Caco-2 (cell line): ENCODE measurements at regions not wholly inside any gene's neighbourhood (a gene's known extent, or its start where the extent isn't known, plus 50 kb on each side); places are given as distances from the start of the nearest gene placed in this dataset.

Experiments
- BruUV-seq: library from RNA; stranded (reverse); fragments of 400-500 nt; replicated peaks from 2 replicates; lab custom pipeline; 2021; lab: Mats Ljungman, UMichigan
- CTCF ChIA-PET: fragments of 300-600 bp; sonication (Branson Sonifier 250); formaldehyde crosslinking; loops from one replicate; lab custom pipeline; 2022; ENCODE audit warnings: antibody characterized with exemption; lab: Charles Lee
- POLR2A ChIA-PET: fragments of 300-600 bp; sonication (Branson Sonifier 250); formaldehyde crosslinking; loops from one replicate; lab custom pipeline; 2022; ENCODE audit warnings: antibody characterized with exemption; lab: Charles Lee
- DNase-seq, 2 experiments: peaks; one replicate each; pipeline versions ENCODE4 v3.0.0 to v3.0.0-alpha.2; 2020 to 2022
- H3K27me3 ChIP-seq: replicated peaks from 2 replicates; pipeline ENCODE4 v1.6.0; 2011; ENCODE audit warnings: low read length; ENCODE audit not compliant: control insufficient read depth, insufficient read depth
- H3K36me3 ChIP-seq: 2 replicates; pipeline ENCODE4 v1.5.1; 2011; ENCODE audit warnings: low read length; ENCODE audit not compliant: control insufficient read depth, insufficient read depth
- H3K4me1 ChIP-seq: fragments of 250-450 bp; sonication (Bioruptor Pico); 2 replicates; pipeline ENCODE4 v1.5.1; 2020; ENCODE audit warnings: mild to moderate bottlenecking
- H3K4me3 ChIP-seq: 2 replicates; pipeline ENCODE4 v1.5.1; 2011; ENCODE audit warnings: low read depth, mild to moderate bottlenecking, control low read depth, low read length
- H3K9me3 ChIP-seq: fragments of 250-450 bp; sonication (Bioruptor Pico); 2 replicates; pipeline ENCODE4 v1.5.1; 2020; ENCODE audit warnings: mild to moderate bottlenecking, moderate library complexity
- H3K27ac Mint-ChIP-seq: one replicate; pipeline ENCODE4 v1.8.0; 2022; ENCODE audit warnings: mixed read lengths; ENCODE audit not compliant: unreplicated experiment
- H3K27me3 Mint-ChIP-seq: one replicate; pipeline ENCODE4 v1.8.0; 2022; ENCODE audit warnings: mixed read lengths; ENCODE audit not compliant: insufficient read depth, unreplicated experiment
- H3K36me3 Mint-ChIP-seq: one replicate; pipeline ENCODE4 v1.8.0; 2022; ENCODE audit warnings: mild to moderate bottlenecking, mixed read lengths; ENCODE audit not compliant: insufficient read depth, unreplicated experiment
- H3K4me1 Mint-ChIP-seq: one replicate; pipeline ENCODE4 v1.8.0; 2022; ENCODE audit warnings: low read depth, mixed read lengths; ENCODE audit not compliant: unreplicated experiment
- H3K4me3 Mint-ChIP-seq: one replicate; pipeline ENCODE4 v1.8.0; 2022; ENCODE audit warnings: mild to moderate bottlenecking, moderate library complexity, mixed read lengths; ENCODE audit not compliant: unreplicated experiment
- H3K9me3 Mint-ChIP-seq: one replicate; pipeline ENCODE4 v1.8.0; 2022; ENCODE audit warnings: mixed read lengths; ENCODE audit not compliant: unreplicated experiment
- CTCF ChIP-seq, 2 experiments: fragments of 200-600 bp in 1 of 2; IDR thresholded peaks; 1 replicate in 1 of 2; 2 replicates in 1 of 2; pipeline versions ENCODE4 v1.5.1 to v1.8.0; 2011 to 2022; ENCODE audit warnings: antibody characterized with exemption in 1 of 2, control low read depth in 1 of 2, inconsistent platforms in 1 of 2, low read depth in 1 of 2, low read length in 1 of 2, mild to moderate bottlenecking in 1 of 2, moderate library complexity in 1 of 2; ENCODE audit not compliant: insufficient read depth in 1 of 2, severe bottlenecking in 1 of 2, unreplicated experiment in 1 of 2
- intact Hi-C: fragments of 100-400 bp; cut with micrococcal nuclease; formaldehyde crosslinking; loops from one replicate; pipeline ENCODE4 v1.10.0; 2022; ENCODE audit not compliant: unreplicated experiment

- Histone ChIP-seq H3K4me1 (no peaks in the 10 kb centered on the region), H3K36me3 (no peaks in the 10 kb centered on the region), H3K9me3 (no peaks in the 10 kb centered on the region), H3K4me3 (no peak overlapping the region), H3K27me3 (no peaks in the 10 kb centered on the region)
- H3K4me1 Mint-ChIP-seq: no peaks in the 10 kb centered on the region
- H3K36me3 Mint-ChIP-seq: no peaks in the 10 kb centered on the region
- ChIA-PET CTCF (no interaction called here), POLR2A (no interaction called here)
- no peak overlapping the region for H3K4me3 Mint-ChIP-seq
- BruUV-seq: no TSS peak
- H3K9me3 Mint-ChIP-seq: no peaks in the 10 kb centered on the region
- peaks cover 3% of the 10 kb centered on the region for H3K27me3 Mint-ChIP-seq
- TF ChIP-seq CTCF (IDR thresholded peaks at IDR 0.05; ENCODE audit: insufficient read depth in 1 of 2, low read depth in 1 of 2, low read length in 1 of 2, severe bottlenecking in 1 of 2, unreplicated experiment in 1 of 2): no peak
- DNase-seq: no peak
- no peak overlapping the region for H3K27ac Mint-ChIP-seq
- intact Hi-C loops: no loop called here
Observed at GRCh38 chr4:27964095-27964494, 1103.5 kb downstream of the STIM2 start.

GRCh38 chr4:27966664-27967063 is 1106.0 kb downstream of the STIM2 start:
- DNase-seq: no peak
- no peak for TF ChIP-seq CTCF (IDR thresholded peaks at IDR 0.05; ENCODE audit: insufficient read depth in 1 of 2, low read depth in 1 of 2, low read length in 1 of 2, severe bottlenecking in 1 of 2, unreplicated experiment in 1 of 2)
- Mint-ChIP-seq H3K36me3 (no peaks in the 10 kb centered on the region), H3K9me3 (no peaks in the 10 kb centered on the region), H3K27ac (no peak overlapping the region), H3K4me3 (no peak overlapping the region), H3K4me1 (no peaks in the 10 kb centered on the region), H3K27me3 (no peaks in the 10 kb centered on the region)
- Histone ChIP-seq H3K9me3 (no peaks in the 10 kb centered on the region), H3K4me1 (no peaks in the 10 kb centered on the region), H3K36me3 (no peaks in the 10 kb centered on the region), H3K4me3 (no peak overlapping the region), H3K27me3 (no peaks in the 10 kb centered on the region)
- no TSS peak for BruUV-seq
- ChIA-PET POLR2A (no interaction called here), CTCF (no interaction called here)
- intact Hi-C loops: no loop called here

GRCh38 chr4:27973056-27973455 is 1112.4 kb downstream of the STIM2 start:
- TF ChIP-seq CTCF (IDR thresholded peaks at IDR 0.05; ENCODE audit: insufficient read depth in 1 of 2, low read depth in 1 of 2, low read length in 1 of 2, severe bottlenecking in 1 of 2, unreplicated experiment in 1 of 2): no peak
- H3K4me3 Mint-ChIP-seq: no peak overlapping the region
- POLR2A ChIA-PET: no interaction called here
- H3K4me1 ChIP-seq: no peaks in the 10 kb centered on the region
- no peak for DNase-seq
- no peaks in the 10 kb centered on the region for H3K36me3 ChIP-seq
- no peaks in the 10 kb centered on the region for H3K4me1 Mint-ChIP-seq
- no peak overlapping the region for H3K27ac Mint-ChIP-seq
- no peaks in the 10 kb centered on the region for H3K9me3 Mint-ChIP-seq
- no peaks in the 10 kb centered on the region for H3K27me3 ChIP-seq
- intact Hi-C loops: no loop called here
- H3K9me3 ChIP-seq: no peaks in the 10 kb centered on the region
- H3K4me3 ChIP-seq: no peak overlapping the region
- CTCF ChIA-PET: no interaction called here
- H3K36me3 Mint-ChIP-seq: no peaks in the 10 kb centered on the region
- H3K27me3 Mint-ChIP-seq: peaks cover 11% of the 10 kb centered on the region
- BruUV-seq: no TSS peak
